Left lung (tissue), 4 donors: ENCODE measurements at regions not wholly inside any gene's neighbourhood (a gene's known extent, or its start where the extent isn't known, plus 50 kb on each side); places are given as distances from the start of the nearest gene placed in this dataset.

Source experiments
- ATAC-seq: fragments of 200-7000 bp; cut with Tn5 transposase; one replicate; pipeline ENCODE4 v1.9.1; 2020; ENCODE audit warnings: moderate library complexity
- DNase-seq, 4 donors: peaks; one replicate each; pipeline ENCODE4 v3.0.0-alpha.2; 2013 to 2020
- H3K27ac ChIP-seq, 2 donors: fragments of 200-600 bp; sonication (generic) in 1 of 2; one replicate each; pipeline versions ENCODE4 v1.5.0 to v1.8.0; 2020 to 2021
- H3K27me3 ChIP-seq, 2 donors: fragments of 200-600 bp; sonication (generic) in 1 of 2; one replicate each; pipeline versions ENCODE4 v1.5.0 to v1.8.0; 2020 to 2021
- H3K36me3 ChIP-seq, 2 donors: fragments of 200-600 bp; sonication (generic) in 1 of 2; one replicate each; pipeline versions ENCODE4 v1.5.0 to v1.8.0; 2020 to 2021
- H3K4me1 ChIP-seq, 2 donors: fragments of 200-600 bp; one replicate each; pipeline ENCODE4 v1.8.0; 2021
- H3K4me3 ChIP-seq, 2 donors: fragments of 200-600 bp; sonication (generic) in 1 of 2; one replicate each; pipeline versions ENCODE4 v1.5.0 to v1.8.0; 2020 to 2021; ENCODE audit warnings: mild to moderate bottlenecking in 1 of 2
- H3K9me3 ChIP-seq, 2 donors: fragments of 200-600 bp; sonication (generic) in 1 of 2; one replicate each; pipeline versions ENCODE4 v1.5.0 to v1.8.0; 2020 to 2021
- CTCF ChIP-seq, 2 donors: fragments of 200-600 bp; sonication (generic) in 1 of 2; IDR thresholded peaks; one replicate each; pipeline versions ENCODE4 v1.5.0 to v1.8.0; 2021; ENCODE audit warnings: antibody characterized with exemption in 2 of 2
- intact Hi-C, 2 donors: fragments of 100-400 bp; cut with DNase I; formaldehyde crosslinking; loops; one replicate each; pipeline versions ENCODE4 v1.11.2 to v1.14.2; 2022
- donor health status: DM: no; HTN: yes; CAD: no.
- donor health status: DM: no; HTN: no; CAD: no.

- no peak for TF ChIP-seq CTCF (IDR thresholded peaks at IDR 0.05)
- DNase-seq, result no peak
- H3K4me3 ChIP-seq, result no peak overlapping the region
- peaks cover 0 to 2% of the 10 kb centered on the region in 2 donors for H3K9me3 ChIP-seq
- ATAC-seq, result no peak
- intact Hi-C loops, result no loop called here
- H3K27me3 ChIP-seq, result no peaks in the 10 kb centered on the region
- no peaks in the 10 kb centered on the region for H3K4me1 ChIP-seq
- H3K27ac ChIP-seq, result no peak overlapping the region
- no peaks in the 10 kb centered on the region for H3K36me3 ChIP-seq
Measured at GRCh38 chr5:18238321-18238720, 604.1 kb downstream of the TAF11L14 start.

GRCh38 chr5:18240971-18241370, 606.7 kb downstream of the TAF11L14 start:
- H3K36me3 ChIP-seq, result no peaks in the 10 kb centered on the region
- intact Hi-C loops, result no loop called here
- DNase-seq, result no peak
- no peak overlapping the region for H3K4me3 ChIP-seq
- peaks cover 0 to 9% of the 10 kb centered on the region in 2 donors for H3K9me3 ChIP-seq
- H3K27me3 ChIP-seq, result no peaks in the 10 kb centered on the region
- H3K4me1 ChIP-seq, result no peaks in the 10 kb centered on the region
- ATAC-seq, result no peak
- H3K27ac ChIP-seq, result no peak overlapping the region
- TF ChIP-seq CTCF (IDR thresholded peaks at IDR 0.05), result no peak

GRCh38 chr5:18243846-18244245, 609.6 kb downstream of the TAF11L14 start:
- no peaks in the 10 kb centered on the region for H3K27me3 ChIP-seq
- no peaks in the 10 kb centered on the region for H3K4me1 ChIP-seq
- ATAC-seq, result no peak
- no peak for DNase-seq
- no peak overlapping the region for H3K4me3 ChIP-seq
- peaks cover 0 to 14% of the 10 kb centered on the region in 2 donors for H3K9me3 ChIP-seq
- intact Hi-C loops, result no loop called here
- no peak for TF ChIP-seq CTCF (IDR thresholded peaks at IDR 0.05)
- H3K36me3 ChIP-seq, result no peaks in the 10 kb centered on the region
- H3K27ac ChIP-seq, result no peak overlapping the region

GRCh38 chr5:18244309-18244708, 610.0 kb downstream of the TAF11L14 start:
- H3K27ac ChIP-seq, result no peak overlapping the region
- no peak for ATAC-seq
- no peaks in the 10 kb centered on the region for H3K27me3 ChIP-seq
- H3K4me3 ChIP-seq, result no peak overlapping the region
- peaks cover 0 to 14% of the 10 kb centered on the region in 2 donors for H3K9me3 ChIP-seq
- no peaks in the 10 kb centered on the region for H3K4me1 ChIP-seq
- no peak for TF ChIP-seq CTCF (IDR thresholded peaks at IDR 0.05)
- intact Hi-C loops, result no loop called here
- H3K36me3 ChIP-seq, result no peaks in the 10 kb centered on the region
- no peak for DNase-seq

- H3K36me3 ChIP-seq, result no peaks in the 10 kb centered on the region
- no peak for TF ChIP-seq CTCF (IDR thresholded peaks at IDR 0.05)
- no peak for ATAC-seq
- H3K27me3 ChIP-seq, result no peaks in the 10 kb centered on the region
- intact Hi-C loops, result no loop called here
- peaks cover 0 to 22% of the 10 kb centered on the region in 2 donors for H3K9me3 ChIP-seq
- DNase-seq, result no peak
- H3K4me1 ChIP-seq, result no peaks in the 10 kb centered on the region
- H3K4me3 ChIP-seq, result no peak overlapping the region
- no peak overlapping the region for H3K27ac ChIP-seq
Measured at GRCh38 chr5:18252559-18252958, 618.3 kb downstream of the TAF11L14 start.
